ENCODE measurements at regions not wholly inside any gene's neighbourhood (a gene's known extent, or its start where the extent isn't known, plus 50 kb on each side); places are given as distances from the start of the nearest gene placed in this dataset.
A peak's percentile ranks its signal among the peaks of the same experiment; 100 is the strongest.

DNA sequence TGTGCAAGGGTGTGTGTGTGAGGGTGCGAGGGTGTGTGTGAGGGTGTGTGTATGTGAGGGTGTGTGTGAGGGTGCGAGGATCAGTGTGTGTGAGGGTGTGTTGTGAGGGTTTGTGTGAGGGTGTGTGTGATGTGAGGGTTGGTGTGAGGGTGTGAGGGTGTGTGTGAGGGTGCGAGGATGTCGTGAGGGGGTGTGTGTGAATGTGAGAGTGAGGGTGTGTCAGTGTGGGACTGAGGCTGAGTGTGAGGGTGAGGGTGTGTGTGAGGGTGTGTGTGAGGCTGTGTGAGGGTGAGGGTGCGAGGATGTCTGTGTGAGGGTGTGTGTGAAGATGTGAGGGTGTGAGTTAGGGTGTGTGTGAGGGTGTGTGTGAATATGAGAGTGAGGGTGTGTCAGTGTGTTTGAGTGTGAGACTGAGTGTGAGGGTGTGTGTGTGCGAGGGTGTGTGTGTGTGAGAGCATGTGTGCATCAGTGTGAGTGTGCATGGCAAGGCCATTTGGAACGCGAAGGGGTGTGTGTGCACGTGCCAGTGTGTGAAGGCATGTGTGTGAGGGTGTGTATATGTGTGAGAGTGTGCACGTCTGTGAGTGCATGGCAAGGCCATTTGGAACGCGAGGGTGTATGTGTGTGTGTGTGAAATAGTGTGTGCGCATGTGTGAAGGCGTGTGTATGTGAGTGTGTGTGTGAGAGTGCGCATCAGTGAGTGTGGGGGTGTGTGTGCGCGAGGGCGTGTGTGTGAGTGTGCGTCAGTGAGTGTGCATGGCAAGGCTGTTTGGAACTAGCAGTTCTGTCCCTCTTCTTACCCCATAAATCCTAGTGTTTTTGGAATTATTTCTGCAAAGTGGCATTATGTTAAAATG lies 69.8 kb downstream of the RGS12 start:
- Histone ChIP-seq H3K4me1 (no peaks in the 10 kb centered on the region), H3K9me3 (no peaks in the 10 kb centered on the region), H3K36me3 (ENCODE audit: control insufficient read depth, insufficient read depth, low read length) (no peaks in the 10 kb centered on the region), H3K27me3 (replicated peaks; ENCODE audit: control insufficient read depth, insufficient read depth, low read length) (no peaks in the 10 kb centered on the region), H3K4me3 (ENCODE audit: low read depth, low read length) (no peak overlapping the region)
- DNase-seq = no peak
- no peaks in the 10 kb centered on the region for H3K4me1 Mint-ChIP-seq (ENCODE audit: low read depth, unreplicated experiment)
- no peaks in the 10 kb centered on the region for H3K9me3 Mint-ChIP-seq (ENCODE audit: unreplicated experiment)
- no peaks in the 10 kb centered on the region for H3K27me3 Mint-ChIP-seq (ENCODE audit: insufficient read depth, unreplicated experiment)
- BruUV-seq (replicated peaks) = no TSS peak
- ChIA-PET CTCF (no interaction called here), POLR2A (no interaction called here)
- peak overlapping the region; percentile 13 for H3K27ac Mint-ChIP-seq (ENCODE audit: unreplicated experiment)
- TF ChIP-seq, protein P1, sequence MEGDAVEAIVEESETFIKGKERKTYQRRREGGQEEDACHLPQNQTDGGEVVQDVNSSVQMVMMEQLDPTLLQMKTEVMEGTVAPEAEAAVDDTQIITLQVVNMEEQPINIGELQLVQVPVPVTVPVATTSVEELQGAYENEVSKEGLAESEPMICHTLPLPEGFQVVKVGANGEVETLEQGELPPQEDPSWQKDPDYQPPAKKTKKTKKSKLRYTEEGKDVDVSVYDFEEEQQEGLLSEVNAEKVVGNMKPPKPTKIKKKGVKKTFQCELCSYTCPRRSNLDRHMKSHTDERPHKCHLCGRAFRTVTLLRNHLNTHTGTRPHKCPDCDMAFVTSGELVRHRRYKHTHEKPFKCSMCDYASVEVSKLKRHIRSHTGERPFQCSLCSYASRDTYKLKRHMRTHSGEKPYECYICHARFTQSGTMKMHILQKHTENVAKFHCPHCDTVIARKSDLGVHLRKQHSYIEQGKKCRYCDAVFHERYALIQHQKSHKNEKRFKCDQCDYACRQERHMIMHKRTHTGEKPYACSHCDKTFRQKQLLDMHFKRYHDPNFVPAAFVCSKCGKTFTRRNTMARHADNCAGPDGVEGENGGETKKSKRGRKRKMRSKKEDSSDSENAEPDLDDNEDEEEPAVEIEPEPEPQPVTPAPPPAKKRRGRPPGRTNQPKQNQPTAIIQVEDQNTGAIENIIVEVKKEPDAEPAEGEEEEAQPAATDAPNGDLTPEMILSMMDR (IDR thresholded peaks at IDR 0.05; ENCODE audit: insufficient read depth in 1 of 2, low read depth in 1 of 2, low read length in 1 of 2, severe bottlenecking in 1 of 2, unreplicated experiment in 1 of 2) = no peak
- intact Hi-C loops (cut with micrococcal nuclease; ENCODE audit: unreplicated experiment) = no loop called here
- H3K36me3 Mint-ChIP-seq (ENCODE audit: insufficient read depth, unreplicated experiment) = peaks cover 6% of the 10 kb centered on the region
- no peak overlapping the region for H3K4me3 Mint-ChIP-seq (ENCODE audit: unreplicated experiment)

DNA sequence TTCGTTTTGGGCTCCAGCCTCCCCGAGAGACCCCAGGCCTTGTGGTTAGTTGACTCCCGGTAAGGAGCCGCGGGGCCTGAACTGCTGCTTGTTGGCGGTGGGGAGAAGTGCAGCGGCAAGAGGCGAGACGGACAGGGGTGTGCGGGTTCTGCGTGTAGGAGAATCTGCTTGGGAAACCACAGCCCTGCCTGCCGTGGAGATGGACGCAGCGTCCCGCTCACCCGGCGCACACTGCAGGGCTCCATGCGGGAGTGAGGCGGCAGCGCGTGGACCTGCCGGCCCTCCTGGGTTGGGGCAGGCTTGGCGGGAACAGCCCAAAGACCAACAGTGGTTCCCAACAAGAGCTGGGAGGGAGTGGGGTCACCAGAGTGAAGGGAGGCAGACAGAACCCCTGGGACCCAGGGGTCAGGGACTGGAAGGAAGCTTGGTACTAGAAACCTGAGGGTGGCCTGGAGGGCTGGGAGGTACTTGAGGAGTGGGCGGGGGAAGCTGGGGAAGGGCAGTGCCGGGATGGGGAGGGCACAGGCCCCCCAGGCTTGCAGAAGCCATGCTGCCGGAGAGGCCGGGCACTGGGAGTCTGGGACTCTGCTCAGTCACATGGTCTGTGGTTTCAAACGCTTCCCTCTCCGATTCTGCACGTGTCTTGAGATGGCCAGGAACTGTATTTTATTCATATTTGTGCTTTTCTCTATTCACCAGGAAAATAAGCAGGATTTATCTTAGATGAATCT lies 70.8 kb downstream of the RGS12 start:
- Histone ChIP-seq H3K27me3 (replicated peaks; ENCODE audit: control insufficient read depth, insufficient read depth, low read length) (no peaks in the 10 kb centered on the region), H3K9me3 (no peaks in the 10 kb centered on the region), H3K4me3 (ENCODE audit: low read depth, low read length) (no peak overlapping the region), H3K36me3 (ENCODE audit: control insufficient read depth, insufficient read depth, low read length) (no peaks in the 10 kb centered on the region), H3K4me1 (no peaks in the 10 kb centered on the region)
- intact Hi-C loops (cut with micrococcal nuclease; ENCODE audit: unreplicated experiment) = no loop called here
- Mint-ChIP-seq H3K9me3 (ENCODE audit: unreplicated experiment) (no peaks in the 10 kb centered on the region), H3K27ac (ENCODE audit: unreplicated experiment) (no peak overlapping the region), H3K36me3 (ENCODE audit: insufficient read depth, unreplicated experiment) (peaks cover 6% of the 10 kb centered on the region), H3K27me3 (ENCODE audit: insufficient read depth, unreplicated experiment) (no peaks in the 10 kb centered on the region), H3K4me1 (ENCODE audit: low read depth, unreplicated experiment) (no peaks in the 10 kb centered on the region), H3K4me3 (ENCODE audit: unreplicated experiment) (no peak overlapping the region)
- POLR2A ChIA-PET = interaction anchor here (0.5 kb wide), 1 partner anchor 1072 kb away, joined by 3 read pairs; no protein-coding TSS in a partner anchor
- CTCF ChIA-PET = no interaction called here
- TF ChIP-seq, protein P1 (IDR thresholded peaks at IDR 0.05; ENCODE audit: insufficient read depth in 1 of 2, low read depth in 1 of 2, low read length in 1 of 2, severe bottlenecking in 1 of 2, unreplicated experiment in 1 of 2) = no peak
- no peak for DNase-seq
- no TSS peak for BruUV-seq (replicated peaks)

DNA sequence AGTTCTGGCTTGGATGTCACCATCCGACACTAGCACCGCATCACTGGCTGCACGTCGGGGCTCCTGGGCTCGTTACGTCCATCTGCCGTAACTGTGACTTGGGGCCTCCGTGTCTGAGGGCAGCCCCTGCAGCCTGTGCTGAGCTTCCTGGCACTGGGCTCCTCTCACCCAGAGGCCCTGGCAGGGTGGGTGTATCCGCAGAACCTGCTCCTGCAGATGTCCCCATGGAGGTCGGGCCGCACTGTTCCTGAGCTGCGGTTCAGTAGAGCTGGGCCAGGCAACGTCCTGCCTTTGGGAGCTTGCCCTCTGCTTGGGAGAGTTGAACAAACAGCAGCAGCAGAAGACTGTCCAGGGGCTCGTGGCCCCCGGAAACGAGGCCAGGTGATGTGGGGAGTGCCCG lies 71.4 kb downstream of the RGS12 start:
- Histone ChIP-seq H3K4me3 (ENCODE audit: low read depth, low read length) (no peak overlapping the region), H3K4me1 (no peaks in the 10 kb centered on the region), H3K36me3 (ENCODE audit: control insufficient read depth, insufficient read depth, low read length) (no peaks in the 10 kb centered on the region), H3K27me3 (replicated peaks; ENCODE audit: control insufficient read depth, insufficient read depth, low read length) (no peaks in the 10 kb centered on the region), H3K9me3 (no peaks in the 10 kb centered on the region)
- Mint-ChIP-seq H3K36me3 (ENCODE audit: insufficient read depth, unreplicated experiment) (peaks cover 6% of the 10 kb centered on the region), H3K27ac (ENCODE audit: unreplicated experiment) (no peak overlapping the region), H3K4me1 (ENCODE audit: low read depth, unreplicated experiment) (no peaks in the 10 kb centered on the region), H3K9me3 (ENCODE audit: unreplicated experiment) (no peaks in the 10 kb centered on the region), H3K27me3 (ENCODE audit: insufficient read depth, unreplicated experiment) (no peaks in the 10 kb centered on the region), H3K4me3 (ENCODE audit: unreplicated experiment) (no peak overlapping the region)
- intact Hi-C loops (cut with micrococcal nuclease; ENCODE audit: unreplicated experiment) = no loop called here
- BruUV-seq (replicated peaks) = no TSS peak
- TF ChIP-seq, protein P1 (IDR thresholded peaks at IDR 0.05; ENCODE audit: insufficient read depth in 1 of 2, low read depth in 1 of 2, low read length in 1 of 2, severe bottlenecking in 1 of 2, unreplicated experiment in 1 of 2) = no peak
- no peak for DNase-seq
- CTCF ChIA-PET = no interaction called here
- POLR2A ChIA-PET = interaction anchor here (0.5 kb wide), 1 partner anchor 1073 kb away, joined by 3 read pairs; no protein-coding TSS in a partner anchor
